GM19455 (cell line): ENCODE measurements at regions not wholly inside any gene's neighbourhood (a gene's known extent, or its start where the extent isn't known, plus 50 kb on each side); places are given as distances from the start of the nearest gene placed in this dataset.

Source experiments
- ATAC-seq: cut with Tn5 transposase; IDR thresholded peaks from one replicate; pipeline ENCODE4 v1.9.1; 2021; ENCODE audit not compliant: unreplicated experiment

- no peak for ATAC-seq
Observed at GRCh38 chr10:121409466-121410104, 188.7 kb downstream of the FGFR2 start.

GRCh38 chr10:121411004-121411403 is 187.2 kb downstream of the FGFR2 start:
- no peak for ATAC-seq

GRCh38 chr10:121413951-121414350 is 184.3 kb downstream of the FGFR2 start:
- no peak for ATAC-seq

GRCh38 chr10:121414366-121415062 is 183.7 kb downstream of the FGFR2 start:
- ATAC-seq = no peak

- no peak for ATAC-seq
Observed at GRCh38 chr10:121415063-121415399, 183.2 kb downstream of the FGFR2 start.

- no peak for ATAC-seq
Observed at GRCh38 chr10:121416071-121416470, 182.2 kb downstream of the FGFR2 start.

- no peak for ATAC-seq
Observed at GRCh38 chr10:121417298-121417697, 180.9 kb downstream of the FGFR2 start.

GRCh38 chr10:121418126-121418777 is 180.0 kb downstream of the FGFR2 start:
- ATAC-seq = no peak

GRCh38 chr10:121420006-121420405 is 178.2 kb downstream of the FGFR2 start:
- ATAC-seq = no peak

- no peak for ATAC-seq
Observed at GRCh38 chr10:121422096-121422495, 176.1 kb downstream of the FGFR2 start.

- no peak for ATAC-seq
Observed at GRCh38 chr10:121425623-121426022, 172.6 kb downstream of the FGFR2 start.

GRCh38 chr10:121426307-121426706 is 171.9 kb downstream of the FGFR2 start:
- no peak for ATAC-seq
